ENCODE measurements at regions not wholly inside any gene's neighbourhood (a gene's known extent, or its start where the extent isn't known, plus 50 kb on each side); places are given as distances from the start of the nearest gene placed in this dataset.

DNA sequence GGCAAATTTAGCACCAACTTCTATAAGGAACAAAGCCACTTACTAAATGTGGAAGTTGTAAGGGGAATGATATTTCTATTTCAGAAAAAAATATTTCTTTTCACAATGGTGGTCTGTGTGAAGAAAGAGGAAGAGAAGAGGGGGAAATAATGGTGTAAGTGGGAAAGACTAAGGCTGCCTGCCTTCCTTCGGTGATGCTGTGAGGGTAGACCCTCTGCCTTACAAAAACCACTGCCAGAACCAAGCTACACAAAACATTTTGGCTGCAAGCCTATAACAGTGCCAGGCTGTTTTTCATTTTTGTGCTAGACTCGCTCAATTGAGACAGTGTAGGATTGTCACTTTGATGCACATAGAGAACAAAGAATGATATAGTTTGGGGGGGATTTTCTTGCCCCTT lies 286.6 kb downstream of the ZEB2 start:
- no peaks in the 10 kb centered on the region for H3K9me3 ChIP-seq
- H3K36me3 ChIP-seq: no peaks in the 10 kb centered on the region
- peaks cover 0 to 6% (median 0%) of the 10 kb centered on the region in 4 donors for H3K4me1 ChIP-seq
- no peaks in the 10 kb centered on the region for H3K27me3 ChIP-seq
- DNase-seq: no peak
- H3K27ac ChIP-seq: no peak overlapping the region
- TF ChIP-seq POLR2A (IDR thresholded peaks at IDR 0.05): no peak
- TF ChIP-seq, protein P1, sequence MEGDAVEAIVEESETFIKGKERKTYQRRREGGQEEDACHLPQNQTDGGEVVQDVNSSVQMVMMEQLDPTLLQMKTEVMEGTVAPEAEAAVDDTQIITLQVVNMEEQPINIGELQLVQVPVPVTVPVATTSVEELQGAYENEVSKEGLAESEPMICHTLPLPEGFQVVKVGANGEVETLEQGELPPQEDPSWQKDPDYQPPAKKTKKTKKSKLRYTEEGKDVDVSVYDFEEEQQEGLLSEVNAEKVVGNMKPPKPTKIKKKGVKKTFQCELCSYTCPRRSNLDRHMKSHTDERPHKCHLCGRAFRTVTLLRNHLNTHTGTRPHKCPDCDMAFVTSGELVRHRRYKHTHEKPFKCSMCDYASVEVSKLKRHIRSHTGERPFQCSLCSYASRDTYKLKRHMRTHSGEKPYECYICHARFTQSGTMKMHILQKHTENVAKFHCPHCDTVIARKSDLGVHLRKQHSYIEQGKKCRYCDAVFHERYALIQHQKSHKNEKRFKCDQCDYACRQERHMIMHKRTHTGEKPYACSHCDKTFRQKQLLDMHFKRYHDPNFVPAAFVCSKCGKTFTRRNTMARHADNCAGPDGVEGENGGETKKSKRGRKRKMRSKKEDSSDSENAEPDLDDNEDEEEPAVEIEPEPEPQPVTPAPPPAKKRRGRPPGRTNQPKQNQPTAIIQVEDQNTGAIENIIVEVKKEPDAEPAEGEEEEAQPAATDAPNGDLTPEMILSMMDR (IDR thresholded peaks at IDR 0.05): no peak
- H3K4me3 ChIP-seq: no peak overlapping the region

DNA sequence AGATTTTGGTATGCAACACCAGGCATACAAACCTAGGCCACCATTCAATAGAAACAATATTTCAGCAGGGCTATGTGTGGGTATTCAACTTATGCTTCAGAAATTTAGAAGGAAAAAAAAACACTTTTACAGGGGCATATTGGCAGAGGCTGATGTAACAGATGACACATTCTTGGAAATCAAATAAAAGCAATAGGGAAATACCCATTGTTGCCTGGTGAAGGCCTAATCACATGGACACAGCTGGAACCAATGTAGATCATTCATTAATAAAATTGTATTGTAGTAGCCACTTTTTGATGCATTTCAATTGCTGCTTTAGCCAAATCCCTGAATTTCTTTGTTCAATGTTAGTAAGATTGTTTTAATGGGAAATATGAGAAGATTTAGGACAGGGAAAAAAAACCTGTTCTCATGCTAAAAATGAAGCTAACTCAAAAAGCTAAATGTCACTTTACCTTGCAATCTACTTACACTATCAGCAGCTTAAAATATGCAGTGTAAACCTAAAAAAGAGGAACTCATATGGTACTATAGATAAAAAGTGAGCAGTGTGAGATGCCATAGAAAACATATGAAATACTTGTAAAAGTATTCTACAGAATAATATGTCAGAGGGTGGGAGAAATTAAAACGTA lies 289.4 kb downstream of the ZEB2 start:
- H3K27ac ChIP-seq: no peak overlapping the region
- H3K27me3 ChIP-seq: no peaks in the 10 kb centered on the region
- no peak overlapping the region for H3K4me3 ChIP-seq
- TF ChIP-seq, protein P1 (IDR thresholded peaks at IDR 0.05): no peak
- no peak for TF ChIP-seq POLR2A (IDR thresholded peaks at IDR 0.05)
- H3K9me3 ChIP-seq: no peaks in the 10 kb centered on the region
- no peak for DNase-seq
- no peaks in the 10 kb centered on the region for H3K36me3 ChIP-seq
- no peaks in the 10 kb centered on the region for H3K4me1 ChIP-seq

DNA sequence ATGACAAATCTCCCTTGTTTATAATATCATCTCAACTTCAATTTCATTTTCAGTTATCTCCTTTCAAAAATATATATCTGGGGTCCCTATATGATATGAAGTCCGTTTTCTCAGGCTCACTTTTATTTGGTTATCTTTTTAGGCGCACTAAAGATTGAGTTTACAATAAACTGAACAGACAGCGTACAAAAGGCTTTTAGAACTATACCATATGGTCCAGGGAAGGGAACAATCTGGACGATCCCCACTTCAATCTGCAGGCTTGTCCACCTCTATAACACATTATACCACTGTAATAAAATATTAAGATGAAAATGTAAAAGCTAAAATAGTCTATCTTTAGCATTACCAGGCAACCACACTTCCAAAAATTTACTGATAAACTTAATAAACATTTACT lies 289.9 kb downstream of the ZEB2 start:
- TF ChIP-seq, protein P1 (IDR thresholded peaks at IDR 0.05): no peak
- no peak for TF ChIP-seq POLR2A (IDR thresholded peaks at IDR 0.05)
- no peak overlapping the region for H3K27ac ChIP-seq
- no peak for DNase-seq

DNA sequence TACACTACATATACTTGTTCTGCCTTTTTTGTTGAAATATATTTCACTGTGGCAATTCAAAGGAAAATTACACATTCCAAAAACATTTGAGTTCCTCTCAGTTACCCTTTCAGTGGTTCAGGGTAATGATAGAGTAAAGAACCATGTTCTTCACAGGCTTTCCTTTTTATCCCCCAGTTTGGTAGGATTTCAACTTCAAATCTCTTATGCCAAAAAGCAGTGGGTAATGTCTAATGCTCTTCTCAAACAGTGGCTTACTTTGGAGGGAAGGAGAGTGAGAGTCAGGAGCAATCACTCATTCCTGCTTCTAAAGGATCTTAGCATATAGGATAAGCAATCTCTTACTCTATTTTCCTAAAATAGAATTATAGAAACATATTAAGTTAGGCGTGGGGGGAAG lies 290.6 kb downstream of the ZEB2 start:
- no peaks in the 10 kb centered on the region for H3K27me3 ChIP-seq
- no peaks in the 10 kb centered on the region for H3K4me1 ChIP-seq
- H3K36me3 ChIP-seq: no peaks in the 10 kb centered on the region
- TF ChIP-seq, protein P1 (IDR thresholded peaks at IDR 0.05): no peak
- no peak for TF ChIP-seq POLR2A (IDR thresholded peaks at IDR 0.05)
- DNase-seq: no peak
- H3K4me3 ChIP-seq: no peak overlapping the region
- no peak overlapping the region for H3K27ac ChIP-seq
- H3K9me3 ChIP-seq: no peaks in the 10 kb centered on the region

More for the DNA sequence above, 289.9 kb downstream of the ZEB2 start:
- H3K27me3 ChIP-seq: no peaks in the 10 kb centered on the region
- H3K4me1 ChIP-seq: no peaks in the 10 kb centered on the region
- H3K36me3 ChIP-seq: no peaks in the 10 kb centered on the region
- H3K9me3 ChIP-seq: no peaks in the 10 kb centered on the region
- no peak overlapping the region for H3K4me3 ChIP-seq

DNA sequence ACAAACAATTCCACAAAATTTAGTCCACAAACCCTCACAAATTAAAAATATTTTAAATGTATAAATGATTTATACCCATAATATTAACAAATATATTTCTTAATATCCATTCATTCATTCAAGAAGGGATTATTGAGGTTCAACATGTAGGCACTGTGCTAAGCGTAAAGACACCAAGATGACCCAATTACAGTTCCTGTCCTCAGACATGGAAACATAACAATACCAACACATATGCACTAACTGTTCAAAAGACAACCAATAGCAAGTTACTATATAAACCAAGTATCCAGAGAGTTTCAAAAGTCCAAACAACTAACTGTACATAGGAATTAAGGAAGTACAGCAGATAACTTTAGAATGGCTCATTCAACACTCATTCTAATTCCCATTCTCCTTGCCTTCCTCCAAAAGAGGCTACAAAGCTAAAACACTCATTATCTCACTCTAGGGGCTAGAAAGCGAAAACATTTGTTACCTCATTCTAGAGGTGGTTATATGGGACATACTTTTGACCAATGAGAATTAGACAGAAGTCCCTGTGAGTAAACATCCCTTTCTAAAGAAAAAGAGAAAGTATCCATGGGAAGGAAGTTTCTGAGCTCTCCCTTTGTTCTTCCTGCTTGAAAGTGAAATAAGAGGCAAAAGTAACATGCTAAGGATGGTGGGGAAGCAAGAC lies 292.4 kb downstream of the ZEB2 start:
- DNase-seq: no peak

More for the DNA sequence above, 292.4 kb downstream of the ZEB2 start:
- Histone ChIP-seq H3K9me3 (no peaks in the 10 kb centered on the region), H3K36me3 (no peaks in the 10 kb centered on the region), H3K27me3 (no peaks in the 10 kb centered on the region), H3K27ac (no peak overlapping the region), H3K4me1 (no peaks in the 10 kb centered on the region), H3K4me3 (no peak overlapping the region)
- TF ChIP-seq, protein P1 (IDR thresholded peaks at IDR 0.05): no peak
- TF ChIP-seq POLR2A (IDR thresholded peaks at IDR 0.05): no peak

All from Peyer's patch (tissue), 4 donors.